H9 (cell line): ENCODE measurements at regions not wholly inside any gene's neighbourhood (a gene's known extent, or its start where the extent isn't known, plus 50 kb on each side); places are given as distances from the start of the nearest gene placed in this dataset.

Experiments
- DNase-seq: peaks from one replicate; pipeline ENCODE4 v3.0.0-alpha.2; 2017
- H2AFZ ChIP-seq: one replicate; pipeline ENCODE4 v1.6.1; 2013; ENCODE audit warnings: mild to moderate bottlenecking, low read length, control low read depth, moderate library complexity
- H2AK5ac ChIP-seq: 2 replicates; pipeline ENCODE4 v1.6.1; 2013; ENCODE audit warnings: low read length, control low read depth, mixed read lengths; ENCODE audit not compliant: insufficient read length
- H2BK120ac ChIP-seq: one replicate; pipeline ENCODE4 v1.6.1; 2013; ENCODE audit warnings: low read depth, mild to moderate bottlenecking, low read length, control low read depth, inconsistent platforms; ENCODE audit not compliant: poor library complexity, severe bottlenecking
- H2BK12ac ChIP-seq: 2 replicates; pipeline ENCODE4 v1.6.1; 2013; ENCODE audit warnings: low read length, control low read depth, mixed read lengths, low read depth; ENCODE audit not compliant: insufficient read length
- H2BK15ac ChIP-seq: 2 replicates; pipeline ENCODE4 v1.6.1; 2013; ENCODE audit warnings: low read depth, low read length, control low read depth
- H2BK20ac ChIP-seq: one replicate; pipeline ENCODE4 v1.6.1; 2013; ENCODE audit warnings: low read depth, mild to moderate bottlenecking, low read length, control low read depth, inconsistent platforms; ENCODE audit not compliant: poor library complexity, severe bottlenecking
- H2BK5ac ChIP-seq: 2 replicates; pipeline ENCODE4 v1.6.1; 2013; ENCODE audit warnings: low read length, control low read depth, mixed read lengths; ENCODE audit not compliant: insufficient read length
- H3K14ac ChIP-seq: 2 replicates; pipeline ENCODE4 v1.6.1; 2013; ENCODE audit warnings: low read length, control low read depth; ENCODE audit not compliant: insufficient read depth
- H3K18ac ChIP-seq: 2 replicates; pipeline ENCODE4 v1.6.1; 2013; ENCODE audit warnings: low read depth, mild to moderate bottlenecking, mixed read lengths, low read length, control low read depth; ENCODE audit not compliant: insufficient read length
- H3K23ac ChIP-seq: 2 replicates; pipeline ENCODE4 v1.6.1; 2013; ENCODE audit warnings: low read length, control low read depth, mixed read lengths, low read depth; ENCODE audit not compliant: insufficient read length
- H3K23me2 ChIP-seq: 2 replicates; pipeline ENCODE4 v1.6.1; 2013; ENCODE audit warnings: low read depth, mild to moderate bottlenecking, mixed read lengths, low read length, control low read depth; ENCODE audit not compliant: insufficient read length, poor library complexity, severe bottlenecking
- H3K27ac ChIP-seq: 2 replicates; pipeline ENCODE4 v1.5.1; 2013; ENCODE audit warnings: low read length, control low read depth, mixed read lengths, low read depth; ENCODE audit not compliant: insufficient read length
- H3K27me3 ChIP-seq: 2 replicates; pipeline ENCODE4 v1.6.1; 2013; ENCODE audit warnings: low read length, control low read depth, inconsistent platforms; ENCODE audit not compliant: insufficient read depth
- H3K4ac ChIP-seq: 2 replicates; pipeline ENCODE4 v1.6.1; 2013; ENCODE audit warnings: low read depth, mild to moderate bottlenecking, control low read depth, inconsistent platforms, low read length, moderate library complexity
- H3K4me1 ChIP-seq: 2 replicates; pipeline ENCODE4 v1.6.1; 2013; ENCODE audit warnings: low read length, control low read depth, inconsistent platforms; ENCODE audit not compliant: insufficient read depth
- H3K4me2 ChIP-seq: 2 replicates; pipeline ENCODE4 v1.6.1; 2013; ENCODE audit warnings: low read length, control low read depth, mixed read lengths; ENCODE audit not compliant: insufficient read length, insufficient read depth
- H3K56ac ChIP-seq: 2 replicates; pipeline ENCODE4 v1.6.1; 2013; ENCODE audit warnings: low read depth, mild to moderate bottlenecking, mixed read lengths, low read length, control low read depth; ENCODE audit not compliant: insufficient read length
- H3K79me1 ChIP-seq: 2 replicates; pipeline ENCODE4 v1.6.1; 2013; ENCODE audit warnings: low read depth, mild to moderate bottlenecking, moderate library complexity, low read length, control low read depth, inconsistent platforms; ENCODE audit not compliant: insufficient read depth, poor library complexity, severe bottlenecking
- H3K79me2 ChIP-seq: 2 replicates; pipeline ENCODE4 v1.6.1; 2013; ENCODE audit warnings: low read length, control low read depth, inconsistent platforms; ENCODE audit not compliant: insufficient read depth
- H3K9ac ChIP-seq: 2 replicates; pipeline ENCODE4 v1.6.1; 2013; ENCODE audit warnings: low read length, control low read depth, mixed read lengths; ENCODE audit not compliant: insufficient read length; ENCODE audit errors: extremely low read depth
- H3K9me3 ChIP-seq: one replicate; pipeline ENCODE4 v1.6.1; 2013; ENCODE audit warnings: low read depth, low read length, inconsistent platforms; ENCODE audit not compliant: control insufficient read depth
- H3T11ph ChIP-seq: one replicate; pipeline ENCODE4 v1.6.1; 2013; ENCODE audit warnings: mild to moderate bottlenecking, low read length, control low read depth, inconsistent platforms
- H4K20me1 ChIP-seq: one replicate; pipeline ENCODE4 v1.6.1; 2013; ENCODE audit not compliant: control insufficient read depth, insufficient read length, insufficient read depth
- H4K5ac ChIP-seq: 2 replicates; pipeline ENCODE4 v1.6.1; 2013; ENCODE audit warnings: low read depth, mild to moderate bottlenecking, mixed read lengths, low read length, control low read depth; ENCODE audit not compliant: insufficient read length
- H4K8ac ChIP-seq: replicated peaks from 2 replicates; pipeline ENCODE4 v1.6.1; 2013; ENCODE audit warnings: low read length, control low read depth, mixed read lengths, low read depth; ENCODE audit not compliant: insufficient read length
- H4K91ac ChIP-seq: 2 replicates; pipeline ENCODE4 v1.6.1; 2013; ENCODE audit warnings: low read depth, mild to moderate bottlenecking, moderate library complexity, mixed read lengths, low read length, control low read depth; ENCODE audit not compliant: insufficient read length
- H3K27ac Mint-ChIP-seq, 3 experiments: 2 replicates in 2 of 3; 3 replicates in 1 of 3; pipeline ENCODE4 v1.8.0; 2020 to 2021; ENCODE audit warnings: mixed read lengths in 3 of 3, mild to moderate bottlenecking in 1 of 3, moderate library complexity in 1 of 3
- H3K27me3 Mint-ChIP-seq: 2 replicates; pipeline ENCODE4 v1.8.0; 2021; ENCODE audit warnings: low read depth, mild to moderate bottlenecking, moderate library complexity, mixed read lengths
- H3K36me3 Mint-ChIP-seq, 3 experiments: 2 replicates in 2 of 3; 3 replicates in 1 of 3; pipeline ENCODE4 v1.8.0; 2020 to 2021; ENCODE audit warnings: low read depth in 3 of 3, mixed read lengths in 3 of 3; ENCODE audit not compliant: insufficient read depth in 1 of 3
- H3K4me1 Mint-ChIP-seq, 2 experiments: 2 replicates each; pipeline ENCODE4 v1.8.0; 2020; ENCODE audit warnings: mixed read lengths in 2 of 2
- H3K4me3 Mint-ChIP-seq, 2 experiments: 2 replicates in 1 of 2; 3 replicates in 1 of 2; pipeline ENCODE4 v1.8.0; 2020 to 2021; ENCODE audit warnings: mild to moderate bottlenecking in 2 of 2, mixed read lengths in 2 of 2, moderate library complexity in 1 of 2
- H3K9me3 Mint-ChIP-seq, 2 experiments: 2 replicates in 1 of 2; 3 replicates in 1 of 2; pipeline ENCODE4 v1.8.0; 2020; ENCODE audit warnings: mild to moderate bottlenecking in 2 of 2, mixed read lengths in 2 of 2, moderate library complexity in 1 of 2
- CTCF ChIP-seq: fragments of 200-600 bp; sonication (generic); conservative IDR thresholded peaks from 3 replicates; pipeline ENCODE4 v1.8.0; 2021; ENCODE audit warnings: antibody characterized with exemption, mild to moderate bottlenecking
- WGBS: extraction: QIAGEN DNeasy Blood & Tissue Kit; methylation state at CpG from one replicate; pipeline ENCODE4 v1.1.7; 2013; ENCODE audit warnings: missing lambda C conversion rate, low lambda C conversion rate, mixed read lengths; ENCODE audit not compliant: insufficient read length; ENCODE audit errors: extremely low coverage; 5-methylcytosine and 5-hydroxymethylcytosine counted together

GRCh38 chr9:126215486-126215885 is 111.1 kb upstream of the MVB12B start:
- TF ChIP-seq CTCF = no peak
- no peak overlapping the region for H3K14ac ChIP-seq
- no peak overlapping the region for H3K56ac ChIP-seq
- no peaks in the 10 kb centered on the region for H3K79me1 ChIP-seq
- Mint-ChIP-seq H3K9me3 (peaks cover 8 to 13% of the 10 kb centered on the region in 2 experiments; a peak in 3 of 5 replicates), H3K4me1 (peaks cover 4 to 5% of the 10 kb centered on the region in 2 experiments), H3K27ac (no peak overlapping the region), H3K4me3 (no peak overlapping the region), H3K36me3 (peaks cover 2 to 10% (median 3%) of the 10 kb centered on the region in 3 experiments; a peak in 3 of 7 replicates), H3K27me3 (peaks cover 8% of the 10 kb centered on the region)
- H2BK12ac ChIP-seq = no peak overlapping the region
- no peak overlapping the region for H3K4me2 ChIP-seq
- H2BK20ac ChIP-seq = no peak overlapping the region
- DNase-seq = no peak
- H4K5ac ChIP-seq = no peak overlapping the region
- H3K9me3 ChIP-seq = no peaks in the 10 kb centered on the region
- WGBS = no CpG with 5 or more reads among the region's 4 CpGs
- no peak overlapping the region for H3K23ac ChIP-seq
- H2BK15ac ChIP-seq = no peak overlapping the region
- H4K91ac ChIP-seq = no peak overlapping the region
- H4K8ac ChIP-seq = no peak overlapping the region
- no peak overlapping the region for H3K4ac ChIP-seq
- no peak overlapping the region for H3K18ac ChIP-seq
- no peak overlapping the region for H2AFZ ChIP-seq
- H3T11ph ChIP-seq = no peak overlapping the region
- H3K27ac ChIP-seq = no peak overlapping the region
- H3K9ac ChIP-seq = no peak overlapping the region
- H3K27me3 ChIP-seq = no peaks in the 10 kb centered on the region
- no peaks in the 10 kb centered on the region for H3K23me2 ChIP-seq
- H2BK120ac ChIP-seq = no peak overlapping the region
- H3K79me2 ChIP-seq = no peaks in the 10 kb centered on the region
- H4K20me1 ChIP-seq = no peaks in the 10 kb centered on the region
- H2BK5ac ChIP-seq = no peak overlapping the region
- H2AK5ac ChIP-seq = no peak overlapping the region
- H3K4me1 ChIP-seq = no peaks in the 10 kb centered on the region
